ENCODE measurements at regions not wholly inside any gene's neighbourhood (a gene's known extent, or its start where the extent isn't known, plus 50 kb on each side); places are given as distances from the start of the nearest gene placed in this dataset.

GRCh38 chr2:128789776-128790455, 471.2 kb upstream of the HS6ST1 start:
- H3K9me3 ChIP-seq (ENCODE audit: insufficient read depth, low read length) = no peaks in the 10 kb centered on the region
- TF ChIP-seq, protein P1, sequence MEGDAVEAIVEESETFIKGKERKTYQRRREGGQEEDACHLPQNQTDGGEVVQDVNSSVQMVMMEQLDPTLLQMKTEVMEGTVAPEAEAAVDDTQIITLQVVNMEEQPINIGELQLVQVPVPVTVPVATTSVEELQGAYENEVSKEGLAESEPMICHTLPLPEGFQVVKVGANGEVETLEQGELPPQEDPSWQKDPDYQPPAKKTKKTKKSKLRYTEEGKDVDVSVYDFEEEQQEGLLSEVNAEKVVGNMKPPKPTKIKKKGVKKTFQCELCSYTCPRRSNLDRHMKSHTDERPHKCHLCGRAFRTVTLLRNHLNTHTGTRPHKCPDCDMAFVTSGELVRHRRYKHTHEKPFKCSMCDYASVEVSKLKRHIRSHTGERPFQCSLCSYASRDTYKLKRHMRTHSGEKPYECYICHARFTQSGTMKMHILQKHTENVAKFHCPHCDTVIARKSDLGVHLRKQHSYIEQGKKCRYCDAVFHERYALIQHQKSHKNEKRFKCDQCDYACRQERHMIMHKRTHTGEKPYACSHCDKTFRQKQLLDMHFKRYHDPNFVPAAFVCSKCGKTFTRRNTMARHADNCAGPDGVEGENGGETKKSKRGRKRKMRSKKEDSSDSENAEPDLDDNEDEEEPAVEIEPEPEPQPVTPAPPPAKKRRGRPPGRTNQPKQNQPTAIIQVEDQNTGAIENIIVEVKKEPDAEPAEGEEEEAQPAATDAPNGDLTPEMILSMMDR (IDR thresholded peaks at IDR 0.05; ENCODE audit: insufficient read depth, low read length, poor library complexity, severe bottlenecking) = no peak
- no peak for TF ChIP-seq EZH2phosphoT487 (conservative IDR thresholded peaks at IDR 0.05; ENCODE audit: low read length)
- H3K27me3 ChIP-seq (ENCODE audit: low read length) = no peaks in the 10 kb centered on the region
- H3K9ac ChIP-seq (ENCODE audit: low read length) = no peak overlapping the region
- H3K36me3 ChIP-seq (ENCODE audit: low read length) = no peaks in the 10 kb centered on the region
- H3K4me2 ChIP-seq (ENCODE audit: low read depth, low read length, poor library complexity, severe bottlenecking) = no peak overlapping the region
- no peaks in the 10 kb centered on the region for H4K20me1 ChIP-seq (ENCODE audit: low read depth, low read length)
- H2AFZ ChIP-seq (ENCODE audit: low read depth, low read length, severe bottlenecking) = no peak overlapping the region
- H3K9me2 ChIP-seq (replicated peaks; ENCODE audit: insufficient read depth, low read length) = no peaks in the 10 kb centered on the region
- H3K4me3 ChIP-seq (ENCODE audit: insufficient read depth, low read length, poor library complexity, severe bottlenecking) = no peak overlapping the region
- H3K79me2 ChIP-seq (ENCODE audit: insufficient read depth, low read length) = no peaks in the 10 kb centered on the region
- no peaks in the 10 kb centered on the region for H3F3A ChIP-seq (ENCODE audit: insufficient read depth)
- no peak overlapping the region for H3K27ac ChIP-seq (ENCODE audit: low read depth, low read length)

- no peaks in the 10 kb centered on the region for H3F3A ChIP-seq (ENCODE audit: insufficient read depth)
- no peaks in the 10 kb centered on the region for H4K20me1 ChIP-seq (ENCODE audit: low read depth, low read length)
- no peaks in the 10 kb centered on the region for H3K9me2 ChIP-seq (replicated peaks; ENCODE audit: insufficient read depth, low read length)
- H3K4me2 ChIP-seq (ENCODE audit: low read depth, low read length, poor library complexity, severe bottlenecking) = no peak overlapping the region
- no peaks in the 10 kb centered on the region for H3K79me2 ChIP-seq (ENCODE audit: insufficient read depth, low read length)
- H3K4me3 ChIP-seq (ENCODE audit: insufficient read depth, low read length, poor library complexity, severe bottlenecking) = no peak overlapping the region
- no peaks in the 10 kb centered on the region for H3K27me3 ChIP-seq (ENCODE audit: low read length)
- H2AFZ ChIP-seq (ENCODE audit: low read depth, low read length, severe bottlenecking) = no peak overlapping the region
- no peaks in the 10 kb centered on the region for H3K9me3 ChIP-seq (ENCODE audit: insufficient read depth, low read length)
- TF ChIP-seq EZH2phosphoT487 (conservative IDR thresholded peaks at IDR 0.05; ENCODE audit: low read length) = no peak
- TF ChIP-seq, protein P1 (IDR thresholded peaks at IDR 0.05; ENCODE audit: insufficient read depth, low read length, poor library complexity, severe bottlenecking) = no peak
- H3K27ac ChIP-seq (ENCODE audit: low read depth, low read length) = no peak overlapping the region
- H3K9ac ChIP-seq (ENCODE audit: low read length) = no peak overlapping the region
- no peaks in the 10 kb centered on the region for H3K36me3 ChIP-seq (ENCODE audit: low read length)
These were observed 471.9 kb upstream of the HS6ST1 start for GRCh38 chr2:128790541-128791001.

DNA sequence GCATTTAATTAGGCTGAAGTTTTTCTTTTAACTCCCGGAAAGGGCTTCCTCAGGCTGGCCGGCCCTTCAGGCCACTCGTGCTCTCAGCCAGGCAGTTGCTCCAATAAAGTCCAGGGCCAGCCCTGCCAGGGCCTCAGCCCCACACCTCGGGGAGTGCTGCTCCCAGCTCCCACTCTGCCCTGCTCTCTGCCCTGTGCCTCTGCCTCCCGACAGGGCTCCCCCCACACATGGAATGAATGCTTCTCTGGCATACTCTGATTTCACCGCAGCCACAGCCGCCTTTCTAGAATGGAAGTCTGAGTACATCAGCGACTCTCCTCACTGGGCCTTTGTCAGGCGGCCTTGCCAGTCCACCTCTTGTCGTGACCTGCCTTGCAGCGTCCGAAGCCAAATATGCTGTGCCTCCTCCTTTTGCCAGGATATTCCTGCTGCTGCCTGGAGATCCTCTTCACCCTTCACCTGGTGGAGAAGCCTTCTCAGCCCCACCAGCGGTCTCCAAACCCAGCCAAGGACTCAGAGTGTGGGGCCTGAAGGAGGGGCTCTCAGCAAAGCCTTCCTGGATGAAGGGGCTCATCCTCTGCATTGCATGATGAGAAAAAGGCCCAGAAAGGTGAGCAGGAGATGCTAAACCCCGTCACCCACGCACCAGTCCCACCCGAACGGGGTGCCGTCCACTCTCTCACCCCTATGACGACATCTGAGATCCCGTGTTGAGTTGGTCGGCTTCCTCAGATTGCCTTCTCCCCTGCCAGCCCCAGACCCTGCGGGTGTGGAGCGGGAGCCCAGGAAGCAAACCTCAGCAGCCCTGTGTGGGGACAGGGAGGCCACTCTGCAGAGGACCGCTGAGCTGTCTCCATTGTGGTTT, 472.7 kb upstream of the HS6ST1 start:
- no peak overlapping the region for H3K27ac ChIP-seq (ENCODE audit: low read depth, low read length)
- no peaks in the 10 kb centered on the region for H3K9me2 ChIP-seq (replicated peaks; ENCODE audit: insufficient read depth, low read length)
- TF ChIP-seq, protein P1 (IDR thresholded peaks at IDR 0.05; ENCODE audit: insufficient read depth, low read length, poor library complexity, severe bottlenecking) = no peak
- no peak for TF ChIP-seq EZH2phosphoT487 (conservative IDR thresholded peaks at IDR 0.05; ENCODE audit: low read length)
- H3K27me3 ChIP-seq (ENCODE audit: low read length) = no peaks in the 10 kb centered on the region
- no peak overlapping the region for H3K4me2 ChIP-seq (ENCODE audit: low read depth, low read length, poor library complexity, severe bottlenecking)
- no peaks in the 10 kb centered on the region for H3K79me2 ChIP-seq (ENCODE audit: insufficient read depth, low read length)
- no peak overlapping the region for H3K9ac ChIP-seq (ENCODE audit: low read length)
- no peak overlapping the region for H2AFZ ChIP-seq (ENCODE audit: low read depth, low read length, severe bottlenecking)
- H3K4me3 ChIP-seq (ENCODE audit: insufficient read depth, low read length, poor library complexity, severe bottlenecking) = no peak overlapping the region
- H4K20me1 ChIP-seq (ENCODE audit: low read depth, low read length) = no peaks in the 10 kb centered on the region
- H3K9me3 ChIP-seq (ENCODE audit: insufficient read depth, low read length) = no peaks in the 10 kb centered on the region
- H3F3A ChIP-seq (ENCODE audit: insufficient read depth) = no peaks in the 10 kb centered on the region
- no peaks in the 10 kb centered on the region for H3K36me3 ChIP-seq (ENCODE audit: low read length)
